IMR-90 (cell line): ENCODE measurements at regions not wholly inside any gene's neighbourhood (a gene's known extent, or its start where the extent isn't known, plus 50 kb on each side); places are given as distances from the start of the nearest gene placed in this dataset.

ENCODE experiments used
- ATAC-seq: fragments of 200-7000 bp; cut with Tn5 transposase; 2 replicates; pipeline ENCODE4 v1.9.1; 2020; ENCODE audit warnings: low read depth, mild to moderate bottlenecking, moderate library complexity
- BruUV-seq: library from RNA; stranded (reverse); fragments of 400-500 nt; replicated peaks from 2 replicates; lab custom pipeline; 2021; lab: Mats Ljungman, UMichigan
- CTCF ChIA-PET: fragments of 300-600 bp; formaldehyde crosslinking; extraction: SDS; loops from one replicate; lab custom pipeline; 2021; ENCODE audit warnings: antibody characterized with exemption; lab: Yijun Ruan, JAX
- POLR2A ChIA-PET: fragments of 300-600 bp; sonication (Branson Sonifier 250); formaldehyde crosslinking; loops from one replicate; lab custom pipeline; 2022; ENCODE audit warnings: antibody characterized with exemption; ENCODE audit not compliant: unreplicated experiment; lab: Charles Lee
- DNase-seq: peaks from one replicate; pipeline ENCODE4 v3.0.0; 2013
- H2AFZ ChIP-seq: replicated peaks from 2 replicates; pipeline ENCODE3; 2013; ENCODE audit warnings: low read length, mild to moderate bottlenecking; ENCODE audit not compliant: poor library complexity
- H2AK5ac ChIP-seq: 2 replicates; pipeline ENCODE4 v1.6.1; 2013; ENCODE audit warnings: low read depth, low read length, inconsistent platforms
- H2AK9ac ChIP-seq: replicated peaks from 2 replicates; pipeline ENCODE3; 2013; ENCODE audit warnings: mild to moderate bottlenecking, low read depth, low read length, moderate library complexity; ENCODE audit not compliant: poor library complexity
- H2BK120ac ChIP-seq: 2 replicates; pipeline ENCODE4 v1.6.1; 2013; ENCODE audit warnings: low read depth, low read length, inconsistent platforms
- H2BK15ac ChIP-seq: 3 replicates; pipeline ENCODE4 v1.6.1; 2013; ENCODE audit warnings: low read depth, low read length, inconsistent platforms
- H2BK20ac ChIP-seq: 2 replicates; pipeline ENCODE4 v1.6.1; 2013; ENCODE audit warnings: low read depth, mild to moderate bottlenecking, inconsistent platforms, low read length, moderate library complexity
- H2BK5ac ChIP-seq: 2 replicates; pipeline ENCODE4 v1.6.1; 2013; ENCODE audit warnings: mild to moderate bottlenecking, low read depth, low read length, inconsistent platforms; ENCODE audit not compliant: poor library complexity, severe bottlenecking
- H3K14ac ChIP-seq: replicated peaks from 2 replicates; pipeline ENCODE4 v1.6.1; 2013; ENCODE audit warnings: low read depth, low read length, inconsistent platforms
- H3K18ac ChIP-seq: 2 replicates; pipeline ENCODE4 v1.6.1; 2013; ENCODE audit warnings: low read depth, low read length, control low read depth
- H3K23ac ChIP-seq: 2 replicates; pipeline ENCODE4 v1.6.1; 2013; ENCODE audit warnings: low read depth, low read length, inconsistent platforms
- H3K27ac ChIP-seq: 2 replicates; pipeline ENCODE4 v1.5.1; 2013; ENCODE audit warnings: mild to moderate bottlenecking, control low read depth, low read length; ENCODE audit not compliant: insufficient read depth
- H3K27me3 ChIP-seq: 2 replicates; pipeline ENCODE4 v1.6.1; 2013; ENCODE audit warnings: low read length; ENCODE audit not compliant: control insufficient read depth, insufficient read depth
- H3K36me3 ChIP-seq: 2 replicates; pipeline ENCODE4 v1.6.1; 2013; ENCODE audit warnings: low read length, mixed read lengths; ENCODE audit not compliant: control insufficient read depth, insufficient read depth
- H3K4ac ChIP-seq: 2 replicates; pipeline ENCODE4 v1.6.1; 2013; ENCODE audit warnings: low read depth, low read length, inconsistent platforms
- H3K4me1 ChIP-seq: 2 replicates; pipeline ENCODE4 v1.6.1; 2013; ENCODE audit warnings: low read length, mixed read lengths; ENCODE audit not compliant: control insufficient read depth, insufficient read depth
- H3K4me2 ChIP-seq: 2 replicates; pipeline ENCODE4 v1.6.1; 2013; ENCODE audit warnings: low read depth, mild to moderate bottlenecking, control low read depth, low read length, moderate library complexity
- H3K4me3 ChIP-seq: 2 replicates; pipeline ENCODE4 v1.5.1; 2013; ENCODE audit warnings: low read depth, mild to moderate bottlenecking, control low read depth, low read length, moderate library complexity; ENCODE audit not compliant: insufficient read depth
- H3K56ac ChIP-seq: 2 replicates; pipeline ENCODE4 v1.6.1; 2013; ENCODE audit warnings: low read length, inconsistent platforms; ENCODE audit not compliant: insufficient read depth; ENCODE audit errors: extremely low read depth
- H3K79me1 ChIP-seq, 2 experiments: 2 replicates each; pipeline ENCODE4 v1.6.1; 2013; ENCODE audit warnings: low read length in 2 of 2, inconsistent platforms in 1 of 2, low read depth in 1 of 2
- H3K9ac ChIP-seq: 2 replicates; pipeline ENCODE4 v1.6.1; 2013; ENCODE audit warnings: low read depth, low read length, control low read depth
- H3K9me1 ChIP-seq: 2 replicates; pipeline ENCODE4 v1.6.1; 2013; ENCODE audit warnings: low read length, inconsistent platforms; ENCODE audit not compliant: insufficient read depth
- H3K9me3 ChIP-seq: 2 replicates; pipeline ENCODE4 v1.6.1; 2013; ENCODE audit warnings: low read length; ENCODE audit not compliant: control insufficient read depth, insufficient read depth
- H4K20me1 ChIP-seq: 2 replicates; pipeline ENCODE4 v1.6.1; 2013; ENCODE audit warnings: low read length, inconsistent platforms; ENCODE audit not compliant: insufficient read depth
- H4K5ac ChIP-seq: 2 replicates; pipeline ENCODE4 v1.6.1; 2013; ENCODE audit warnings: mild to moderate bottlenecking, low read depth, low read length, control low read depth
- H4K8ac ChIP-seq, 2 experiments: 2 replicates each; pipeline ENCODE4 v1.6.1; 2013; ENCODE audit warnings: low read depth in 2 of 2, low read length in 2 of 2, control low read depth in 1 of 2, inconsistent platforms in 1 of 2
- H4K91ac ChIP-seq: 2 replicates; pipeline ENCODE4 v1.6.1; 2013; ENCODE audit warnings: low read depth, low read length, inconsistent platforms; ENCODE audit not compliant: insufficient read depth
- BHLHE40 ChIP-seq: fragments of 150-350 bp; IDR thresholded peaks from 2 replicates; pipeline ENCODE4 v1.6.1; 2016; ENCODE audit warnings: mild to moderate bottlenecking, low read depth, low read length
- MAFK ChIP-seq: IDR thresholded peaks from 2 replicates; pipeline ENCODE4 v1.6.1; 2012; ENCODE audit warnings: low read depth, low read length, improper control_type of control experiment
- MAZ ChIP-seq: IDR thresholded peaks from 2 replicates; pipeline ENCODE4 v1.6.1; 2012; ENCODE audit warnings: low read depth, mild to moderate bottlenecking, low read length, improper control_type of control experiment, moderate library complexity, borderline replicate concordance
- NFE2L2 ChIP-seq: fragments of 150-350 bp; IDR thresholded peaks from 2 replicates; pipeline ENCODE4 v1.6.1; 2016; ENCODE audit warnings: low read depth, mild to moderate bottlenecking, low read length
- RFX5 ChIP-seq: IDR thresholded peaks from 2 replicates; pipeline ENCODE4 v1.8.0; 2012; ENCODE audit warnings: low read depth, mild to moderate bottlenecking, low read length, moderate library complexity
- dilution Hi-C: fragments of 300-500 bp; cut with HindIII; formaldehyde crosslinking; loops from one replicate; pipeline ENCODE4 v1.14.3; 2018; ENCODE audit warnings: low sequenced_read_pairs; ENCODE audit not compliant: unreplicated experiment
- in situ Hi-C: fragments of 300-500 bp; cut with MboI; formaldehyde crosslinking; loops from 3 replicates; pipeline ENCODE4 v1.14.3; 2019; ENCODE audit warnings: low sequenced_read_pairs, inconsistent platforms, mixed read lengths
- intact Hi-C: fragments of 100-400 bp; cut with micrococcal nuclease; formaldehyde crosslinking; loops from 2 replicates; pipeline ENCODE4 v1.10.0; 2022
- TF ChIP-seq, protein P1 (sequence below): fragments of 150-350 bp; IDR thresholded peaks from 2 replicates; pipeline ENCODE4 v1.6.1; 2017; ENCODE audit warnings: mild to moderate bottlenecking, antibody characterized with exemption, low read length, low read depth
- TF ChIP-seq, protein P2 (sequence below): fragments of 150-350 bp; IDR thresholded peaks from 2 replicates; pipeline ENCODE4 v1.6.1; 2016; ENCODE audit warnings: low read depth, mild to moderate bottlenecking, low read length, moderate library complexity, borderline replicate concordance

DNA sequence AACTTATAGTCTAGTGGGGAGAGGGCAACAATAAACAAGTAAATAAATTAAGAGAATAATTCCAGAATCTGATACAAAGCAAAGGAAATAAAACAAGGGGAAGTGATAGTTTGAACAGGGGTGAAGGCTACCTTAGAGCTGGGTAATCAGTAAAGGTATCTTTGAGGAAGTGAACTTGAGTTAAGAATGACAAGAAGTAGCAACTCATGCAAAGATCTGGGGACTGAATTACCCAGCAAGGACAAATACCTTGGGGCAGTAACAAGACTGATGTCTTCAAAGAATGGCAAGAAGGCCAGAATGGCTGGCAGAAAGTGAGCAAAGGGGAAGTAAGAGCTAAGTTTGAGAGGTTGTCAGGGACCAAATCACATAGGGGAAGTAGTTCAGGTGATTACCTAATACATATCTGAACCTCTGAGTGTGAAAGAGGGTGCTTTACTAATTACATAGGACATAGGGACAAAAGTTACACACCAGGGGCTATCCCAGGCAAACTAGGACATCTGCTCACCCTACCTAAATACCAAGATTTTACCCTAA is 244.6 kb upstream of the HNRNPA3 start:
- Histone ChIP-seq H3K4me2 (no peak overlapping the region), H2BK15ac (no peak overlapping the region), H3K14ac (no peak overlapping the region), H4K91ac (no peak overlapping the region), H3K23ac (no peak overlapping the region), H2BK5ac (no peak overlapping the region), H3K9me1 (no peaks in the 10 kb centered on the region), H3K9ac (no peak overlapping the region), H3K4me3 (no peak overlapping the region), H3K56ac (no peak overlapping the region), H3K4me1 (no peaks in the 10 kb centered on the region), H2BK120ac (no peak overlapping the region), H3K79me1 (no peaks in the 10 kb centered on the region), H3K36me3 (no peaks in the 10 kb centered on the region), H3K9me3 (no peaks in the 10 kb centered on the region), H3K27me3 (no peaks in the 10 kb centered on the region), H3K4ac (no peak overlapping the region), H2AFZ (no peak overlapping the region), H2AK5ac (no peak overlapping the region), H3K27ac (no peak overlapping the region), H4K20me1 (no peaks in the 10 kb centered on the region), H4K5ac (no peak overlapping the region), H2BK20ac (no peak overlapping the region), H3K18ac (no peak overlapping the region), H4K8ac (no peak overlapping the region), H2AK9ac (no peak overlapping the region)
- dilution Hi-C loops (no loop called here), intact Hi-C loops (loop anchor here (5.0 kb wide), 1 partner anchor 101 kb away; no protein-coding TSS in a partner anchor), in situ Hi-C loops (no loop called here)
- ChIA-PET CTCF (no interaction called here), POLR2A (no interaction called here)
- ATAC-seq (no peak), DNase-seq (no peak)
- no TSS peak for BruUV-seq
- TF ChIP-seq BHLHE40 (no peak), MAZ (no peak), MAFK (no peak), NFE2L2 (no peak), RFX5 (no peak)
- TF ChIP-seq, protein P1, sequence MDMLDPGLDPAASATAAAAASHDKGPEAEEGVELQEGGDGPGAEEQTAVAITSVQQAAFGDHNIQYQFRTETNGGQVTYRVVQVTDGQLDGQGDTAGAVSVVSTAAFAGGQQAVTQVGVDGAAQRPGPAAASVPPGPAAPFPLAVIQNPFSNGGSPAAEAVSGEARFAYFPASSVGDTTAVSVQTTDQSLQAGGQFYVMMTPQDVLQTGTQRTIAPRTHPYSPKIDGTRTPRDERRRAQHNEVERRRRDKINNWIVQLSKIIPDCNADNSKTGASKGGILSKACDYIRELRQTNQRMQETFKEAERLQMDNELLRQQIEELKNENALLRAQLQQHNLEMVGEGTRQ = no peak
- TF ChIP-seq, protein P2, sequence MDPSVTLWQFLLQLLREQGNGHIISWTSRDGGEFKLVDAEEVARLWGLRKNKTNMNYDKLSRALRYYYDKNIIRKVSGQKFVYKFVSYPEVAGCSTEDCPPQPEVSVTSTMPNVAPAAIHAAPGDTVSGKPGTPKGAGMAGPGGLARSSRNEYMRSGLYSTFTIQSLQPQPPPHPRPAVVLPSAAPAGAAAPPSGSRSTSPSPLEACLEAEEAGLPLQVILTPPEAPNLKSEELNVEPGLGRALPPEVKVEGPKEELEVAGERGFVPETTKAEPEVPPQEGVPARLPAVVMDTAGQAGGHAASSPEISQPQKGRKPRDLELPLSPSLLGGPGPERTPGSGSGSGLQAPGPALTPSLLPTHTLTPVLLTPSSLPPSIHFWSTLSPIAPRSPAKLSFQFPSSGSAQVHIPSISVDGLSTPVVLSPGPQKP = no peak
